ENCODE measurements at regions not wholly inside any gene's neighbourhood (a gene's known extent, or its start where the extent isn't known, plus 50 kb on each side); places are given as distances from the start of the nearest gene placed in this dataset.
A peak's percentile ranks its signal among the peaks of the same experiment; 100 is the strongest.

DNA sequence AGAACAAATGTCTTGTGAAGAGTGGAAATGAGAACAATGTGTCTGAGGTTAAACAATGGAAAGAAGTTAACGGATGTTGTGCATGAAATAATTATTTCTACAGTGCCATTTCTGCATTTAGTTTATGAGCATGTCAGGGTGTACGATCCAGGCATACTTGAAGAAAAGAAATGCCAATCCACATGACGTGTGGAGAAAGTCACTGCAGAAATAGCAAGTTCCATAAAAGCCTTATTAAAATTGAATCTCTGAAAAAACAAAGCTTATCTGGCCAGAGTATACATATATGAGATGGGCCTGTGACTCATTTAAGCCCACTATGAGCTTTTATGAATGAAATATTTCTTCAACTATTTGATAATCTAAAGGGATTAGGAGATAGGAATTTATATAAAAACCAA lies 426.1 kb downstream of the EFNB2 start:
- Histone ChIP-seq H3K27me3 (ENCODE audit: control insufficient read depth, insufficient read depth, low read length) (no peaks in the 10 kb centered on the region), H3K36me3 (ENCODE audit: control insufficient read depth, insufficient read depth, low read length) (no peaks in the 10 kb centered on the region), H3K27ac (ENCODE audit: low read depth, low read length) (no peak overlapping the region), H3K4me3 (ENCODE audit: low read depth, low read length) (no peak overlapping the region), H3K9me3 (ENCODE audit: control insufficient read depth, insufficient read depth, low read length) (no peaks in the 10 kb centered on the region), H3K4me1 (ENCODE audit: control insufficient read depth, insufficient read depth, low read length) (peaks cover 5% of the 10 kb centered on the region)
- DNase-seq (ENCODE audit: low read depth in 4 of 6, low spot score in 6 of 6) = no peak
- 88% methylated on average over 3 of the region's 3 CpGs for WGBS (ENCODE audit: insufficient coverage)

DNA sequence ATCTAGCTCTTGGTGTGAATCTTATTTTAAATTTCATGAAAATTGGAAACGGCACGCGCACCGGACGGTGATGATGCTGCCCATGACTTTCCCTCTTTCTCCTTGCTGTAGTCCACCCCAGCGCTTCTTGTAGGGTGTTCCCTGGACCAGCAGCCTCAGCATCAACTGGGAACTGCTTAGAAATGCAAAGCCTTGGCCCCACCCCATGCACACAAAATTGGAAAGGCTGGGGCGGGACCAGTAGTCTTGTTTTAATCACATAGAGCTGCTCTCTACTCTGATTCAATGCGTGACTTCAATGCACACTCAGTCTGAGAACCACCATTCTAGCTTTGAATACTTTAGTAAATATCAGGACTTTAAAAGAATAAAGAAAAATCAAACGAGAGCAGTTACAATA lies 427.1 kb downstream of the EFNB2 start:
- H3K4me1 ChIP-seq (ENCODE audit: control insufficient read depth, insufficient read depth, low read length) = peaks cover 5% of the 10 kb centered on the region
- H3K27ac ChIP-seq (ENCODE audit: low read depth, low read length) = no peak overlapping the region
- no peak overlapping the region for H3K4me3 ChIP-seq (ENCODE audit: low read depth, low read length)
- H3K9me3 ChIP-seq (ENCODE audit: control insufficient read depth, insufficient read depth, low read length) = no peaks in the 10 kb centered on the region
- H3K27me3 ChIP-seq (ENCODE audit: control insufficient read depth, insufficient read depth, low read length) = no peaks in the 10 kb centered on the region
- DNase-seq (ENCODE audit: low read depth in 4 of 6, low spot score in 6 of 6) = no peak
- 88% methylated on average over 6 of the region's 9 CpGs for WGBS (ENCODE audit: insufficient coverage)
- no peaks in the 10 kb centered on the region for H3K36me3 ChIP-seq (ENCODE audit: control insufficient read depth, insufficient read depth, low read length)

DNA sequence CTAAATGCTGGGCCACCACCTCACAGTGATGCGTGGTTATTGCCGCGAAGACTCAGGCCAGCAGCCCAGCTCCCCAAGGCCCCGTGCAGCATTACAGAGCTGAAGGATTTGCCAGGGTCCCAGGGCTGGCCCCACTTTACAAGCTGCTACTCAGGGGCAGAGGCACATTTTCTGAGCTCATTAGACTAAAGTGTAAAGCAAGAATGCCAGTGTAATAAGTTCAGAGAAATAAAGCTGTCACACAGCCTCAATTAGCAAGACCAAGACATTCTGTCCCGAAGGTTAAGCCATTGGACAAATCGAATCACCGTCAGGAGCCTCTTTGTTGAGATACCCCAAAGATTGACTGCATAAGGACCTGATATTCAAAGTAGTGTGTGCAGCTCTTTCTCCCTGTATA lies 428.4 kb downstream of the EFNB2 start:
- WGBS (ENCODE audit: insufficient coverage) = 47% methylated on average over 4 of the region's 7 CpGs
- DNase-seq (ENCODE audit: low read depth in 4 of 6, low spot score in 6 of 6) = peak in 2 of 6 donors; percentile 26 to 52
- no peak overlapping the region for H3K4me3 ChIP-seq (ENCODE audit: low read depth, low read length)
- no peaks in the 10 kb centered on the region for H3K36me3 ChIP-seq (ENCODE audit: control insufficient read depth, insufficient read depth, low read length)
- H3K27ac ChIP-seq (ENCODE audit: low read depth, low read length) = no peak overlapping the region
- H3K4me1 ChIP-seq (ENCODE audit: control insufficient read depth, insufficient read depth, low read length) = peaks cover 5% of the 10 kb centered on the region
- H3K9me3 ChIP-seq (ENCODE audit: control insufficient read depth, insufficient read depth, low read length) = no peaks in the 10 kb centered on the region
- H3K27me3 ChIP-seq (ENCODE audit: control insufficient read depth, insufficient read depth, low read length) = no peaks in the 10 kb centered on the region

DNA sequence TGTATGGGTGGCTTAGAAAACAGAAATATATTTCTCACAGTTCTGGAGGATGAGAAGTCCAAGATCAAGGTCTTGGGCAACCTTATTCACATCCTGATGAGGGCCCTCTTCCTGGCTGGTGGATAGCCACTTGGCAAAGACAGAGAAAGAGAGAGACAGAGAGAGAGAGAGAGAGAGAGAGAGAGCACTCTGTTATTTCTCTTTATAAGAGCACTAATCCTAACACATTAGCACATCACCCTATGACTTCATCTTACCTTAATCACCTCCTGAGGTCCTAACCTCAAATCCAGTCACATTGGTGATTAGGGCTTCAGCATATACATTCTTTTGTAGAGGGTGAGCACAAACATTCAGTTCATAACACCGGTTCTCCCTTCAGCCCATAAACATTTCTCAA lies 430.3 kb downstream of the EFNB2 start:
- Histone ChIP-seq H3K27me3 (ENCODE audit: control insufficient read depth, insufficient read depth, low read length) (no peaks in the 10 kb centered on the region), H3K27ac (ENCODE audit: low read depth, low read length) (no peak overlapping the region), H3K4me3 (ENCODE audit: low read depth, low read length) (no peak overlapping the region), H3K9me3 (ENCODE audit: control insufficient read depth, insufficient read depth, low read length) (no peaks in the 10 kb centered on the region), H3K36me3 (ENCODE audit: control insufficient read depth, insufficient read depth, low read length) (no peaks in the 10 kb centered on the region), H3K4me1 (ENCODE audit: control insufficient read depth, insufficient read depth, low read length) (peaks cover 10% of the 10 kb centered on the region)
- DNase-seq (ENCODE audit: low read depth in 4 of 6, low spot score in 6 of 6) = no peak
- no CpG with 5 or more reads among the region's 1 CpG for WGBS (ENCODE audit: insufficient coverage)

DNA sequence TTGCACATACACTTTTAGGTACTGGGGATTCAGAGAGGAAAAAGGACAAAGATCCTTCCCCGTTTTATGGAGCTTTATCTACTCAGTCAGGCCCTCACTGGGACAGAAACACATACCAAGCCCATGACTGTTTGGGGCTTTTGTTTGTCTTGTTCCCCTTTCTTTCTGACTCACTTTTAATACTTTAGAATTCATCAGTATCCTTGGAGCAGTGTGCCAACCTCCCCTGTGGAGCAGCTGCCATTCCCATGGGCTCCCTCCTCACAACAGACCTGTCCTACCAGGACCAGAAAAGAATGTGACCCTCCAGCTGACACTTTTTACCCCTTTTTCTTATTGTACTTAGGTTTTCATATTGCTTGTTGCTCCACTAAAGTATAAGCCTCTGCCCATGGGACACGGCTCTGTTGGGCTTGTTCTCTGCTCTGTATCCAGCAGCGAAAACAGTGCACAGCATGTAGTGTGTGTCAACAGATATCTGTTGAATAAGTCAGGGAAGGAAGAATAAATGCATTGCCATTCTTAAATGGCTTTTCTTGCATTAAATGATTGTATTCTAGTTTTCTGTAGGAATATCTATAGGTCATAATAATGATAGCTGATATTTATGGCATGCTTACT lies 431.1 kb downstream of the EFNB2 start:
- 61% methylated on average over 3 of the region's 3 CpGs for WGBS (ENCODE audit: insufficient coverage)
- H3K9me3 ChIP-seq (ENCODE audit: control insufficient read depth, insufficient read depth, low read length) = no peaks in the 10 kb centered on the region
- peak in 1 of 6 donors; percentile 35 for DNase-seq (ENCODE audit: low read depth in 4 of 6, low spot score in 6 of 6)

DNA sequence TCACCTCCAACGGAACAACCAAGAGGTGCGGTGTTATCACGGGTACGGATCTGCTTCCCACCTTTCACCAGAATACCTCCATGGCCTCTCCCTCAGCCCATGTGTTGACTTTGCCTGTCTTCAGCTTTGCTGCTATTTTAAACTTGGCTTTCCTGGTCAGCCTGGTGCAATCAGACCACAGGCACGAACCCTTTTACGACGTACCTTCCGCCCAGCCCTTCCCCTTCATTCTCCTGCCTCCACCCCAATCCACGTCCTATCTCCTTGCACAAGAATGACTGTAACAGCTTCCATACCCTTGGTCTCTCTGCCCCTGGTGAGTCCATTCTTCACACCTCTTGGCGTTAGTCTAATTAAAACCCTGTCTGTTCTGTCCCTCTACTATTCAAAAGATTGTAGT lies 431.7 kb downstream of the EFNB2 start:
- WGBS (ENCODE audit: insufficient coverage) = 92% methylated on average over 9 of the region's 10 CpGs
- Histone ChIP-seq H3K4me1 (ENCODE audit: control insufficient read depth, insufficient read depth, low read length) (peaks cover 15% of the 10 kb centered on the region), H3K9me3 (ENCODE audit: control insufficient read depth, insufficient read depth, low read length) (no peaks in the 10 kb centered on the region), H3K27me3 (ENCODE audit: control insufficient read depth, insufficient read depth, low read length) (no peaks in the 10 kb centered on the region), H3K27ac (ENCODE audit: low read depth, low read length) (no peak overlapping the region), H3K36me3 (ENCODE audit: control insufficient read depth, insufficient read depth, low read length) (no peaks in the 10 kb centered on the region), H3K4me3 (ENCODE audit: low read depth, low read length) (no peak overlapping the region)
- DNase-seq (ENCODE audit: low read depth in 4 of 6, low spot score in 6 of 6) = no peak

More for the DNA sequence above, 431.1 kb downstream of the EFNB2 start:
- no peak overlapping the region for H3K27ac ChIP-seq (ENCODE audit: low read depth, low read length)
- H3K36me3 ChIP-seq (ENCODE audit: control insufficient read depth, insufficient read depth, low read length) = no peaks in the 10 kb centered on the region
- H3K4me1 ChIP-seq (ENCODE audit: control insufficient read depth, insufficient read depth, low read length) = peaks cover 15% of the 10 kb centered on the region
- H3K27me3 ChIP-seq (ENCODE audit: control insufficient read depth, insufficient read depth, low read length) = no peaks in the 10 kb centered on the region
- H3K4me3 ChIP-seq (ENCODE audit: low read depth, low read length) = no peak overlapping the region

DNA sequence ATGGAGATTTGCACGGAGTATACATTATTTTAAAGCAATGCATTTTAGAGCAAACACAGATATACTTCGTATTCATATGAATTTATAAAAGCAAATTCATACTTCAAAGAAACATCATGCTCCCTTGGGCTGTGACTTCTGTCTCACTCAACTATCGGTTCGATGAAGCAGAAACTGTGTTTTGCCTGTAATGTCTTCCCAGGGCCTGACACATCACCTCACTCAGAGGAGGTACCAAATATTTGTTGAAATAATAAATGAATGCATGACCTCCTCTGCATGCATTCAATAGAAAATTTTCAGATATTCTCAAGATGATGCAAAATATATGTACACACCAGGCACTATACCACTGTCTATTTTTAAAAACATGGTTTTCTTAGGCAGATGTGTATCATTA lies 432.7 kb downstream of the EFNB2 start:
- Histone ChIP-seq H3K4me3 (ENCODE audit: low read depth, low read length) (no peak overlapping the region), H3K36me3 (ENCODE audit: control insufficient read depth, insufficient read depth, low read length) (no peaks in the 10 kb centered on the region), H3K4me1 (ENCODE audit: control insufficient read depth, insufficient read depth, low read length) (peaks cover 15% of the 10 kb centered on the region), H3K27me3 (ENCODE audit: control insufficient read depth, insufficient read depth, low read length) (no peaks in the 10 kb centered on the region), H3K9me3 (ENCODE audit: control insufficient read depth, insufficient read depth, low read length) (no peaks in the 10 kb centered on the region), H3K27ac (ENCODE audit: low read depth, low read length) (no peak overlapping the region)
- WGBS (ENCODE audit: insufficient coverage) = 100% methylated on average over 2 of the region's 4 CpGs
- DNase-seq (ENCODE audit: low read depth in 4 of 6, low spot score in 6 of 6) = no peak

DNA sequence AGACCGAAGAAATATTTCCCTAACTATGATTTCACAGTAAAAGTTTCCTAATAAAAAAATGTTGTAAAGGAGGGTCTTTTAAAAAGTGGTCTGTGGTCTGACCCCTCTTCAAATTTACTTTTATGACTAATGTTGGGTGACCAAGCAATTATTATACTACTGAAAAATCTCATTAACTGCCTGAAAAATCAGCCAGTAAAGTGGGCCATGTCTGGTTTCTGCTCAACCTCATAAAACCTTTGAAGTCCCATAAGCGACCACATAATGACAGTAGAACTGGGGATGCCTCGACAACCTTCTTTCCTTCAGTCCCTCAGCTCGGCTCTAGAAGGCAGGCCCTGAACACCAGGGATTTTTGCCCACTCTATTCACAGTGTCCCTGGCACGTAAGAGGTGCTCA lies 434.3 kb downstream of the EFNB2 start:
- no peak overlapping the region for H3K27ac ChIP-seq (ENCODE audit: low read depth, low read length)
- WGBS (ENCODE audit: insufficient coverage) = 40% methylated on average over 1 of the region's 5 CpGs
- no peaks in the 10 kb centered on the region for H3K36me3 ChIP-seq (ENCODE audit: control insufficient read depth, insufficient read depth, low read length)
- no peaks in the 10 kb centered on the region for H3K27me3 ChIP-seq (ENCODE audit: control insufficient read depth, insufficient read depth, low read length)
- peaks cover 10% of the 10 kb centered on the region for H3K4me1 ChIP-seq (ENCODE audit: control insufficient read depth, insufficient read depth, low read length)
- H3K9me3 ChIP-seq (ENCODE audit: control insufficient read depth, insufficient read depth, low read length) = no peaks in the 10 kb centered on the region
- DNase-seq (ENCODE audit: low read depth in 4 of 6, low spot score in 6 of 6) = no peak
- H3K4me3 ChIP-seq (ENCODE audit: low read depth, low read length) = no peak overlapping the region

DNA sequence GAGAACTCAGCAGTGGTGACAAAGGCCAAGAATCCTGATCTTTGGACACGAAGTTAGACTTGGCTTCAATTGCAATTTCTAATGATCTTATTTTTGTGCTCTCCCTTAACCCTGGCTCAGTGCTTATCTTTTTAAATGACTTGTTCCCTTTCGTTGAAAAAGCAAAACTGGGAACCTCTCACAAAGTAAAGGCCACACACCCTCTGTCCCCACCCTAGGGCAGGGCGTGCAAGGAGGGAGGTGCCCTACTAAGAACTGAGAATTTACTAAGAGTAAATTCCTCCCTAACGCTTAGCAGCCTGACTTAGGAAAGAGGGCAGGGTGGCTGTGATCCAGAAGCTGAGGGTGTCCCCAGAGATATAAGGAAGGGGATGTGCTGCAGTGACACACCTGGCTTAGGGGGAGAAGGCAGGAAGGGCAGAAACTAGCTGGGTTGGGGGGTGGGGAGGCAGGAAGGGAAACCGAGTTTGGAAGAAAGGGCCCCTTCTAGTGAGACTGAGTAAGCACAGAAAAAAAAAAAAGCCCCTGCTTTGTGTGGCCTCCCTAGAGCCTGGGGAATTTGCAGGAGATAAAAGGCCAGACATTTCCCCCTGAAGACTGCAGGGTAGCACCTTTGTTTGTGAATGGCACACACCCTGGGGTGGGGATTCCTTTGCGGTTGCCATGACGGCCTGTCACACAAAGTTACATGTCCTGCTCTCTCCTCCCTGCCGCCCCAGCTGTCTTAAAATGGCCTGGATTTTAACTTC lies 435.1 kb downstream of the EFNB2 start:
- no peak overlapping the region for H3K27ac ChIP-seq (ENCODE audit: low read depth, low read length)
- H3K4me1 ChIP-seq (ENCODE audit: control insufficient read depth, insufficient read depth, low read length) = peaks cover 10% of the 10 kb centered on the region
- H3K9me3 ChIP-seq (ENCODE audit: control insufficient read depth, insufficient read depth, low read length) = no peaks in the 10 kb centered on the region
- no peaks in the 10 kb centered on the region for H3K36me3 ChIP-seq (ENCODE audit: control insufficient read depth, insufficient read depth, low read length)
- H3K4me3 ChIP-seq (ENCODE audit: low read depth, low read length) = no peak overlapping the region
- no peaks in the 10 kb centered on the region for H3K27me3 ChIP-seq (ENCODE audit: control insufficient read depth, insufficient read depth, low read length)
- DNase-seq (ENCODE audit: low read depth in 4 of 6, low spot score in 6 of 6) = peak in 2 of 6 donors; percentile 44 to 59
- WGBS (ENCODE audit: insufficient coverage) = 48% methylated on average over 5 of the region's 8 CpGs

DNA sequence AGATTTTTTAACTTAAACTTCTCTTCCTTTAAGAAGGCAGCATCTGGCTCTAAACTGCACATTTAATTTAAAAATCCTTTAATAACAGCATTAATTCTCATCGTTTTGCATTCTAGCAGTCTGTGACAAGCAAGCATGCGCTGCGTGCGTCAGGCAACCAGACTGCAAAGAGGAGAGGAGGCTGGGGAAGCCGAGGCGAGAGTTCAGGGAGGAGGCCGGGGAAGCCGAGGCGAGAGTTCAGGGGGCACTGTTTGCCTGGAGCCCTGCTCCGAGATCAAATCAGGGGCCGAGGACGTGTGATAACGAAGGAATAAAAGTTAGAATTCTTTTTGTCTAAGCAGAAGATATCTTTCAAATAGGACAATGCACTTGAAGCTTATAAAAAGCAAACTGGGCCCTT lies 435.7 kb downstream of the EFNB2 start:
- Histone ChIP-seq H3K4me3 (ENCODE audit: low read depth, low read length) (no peak overlapping the region), H3K9me3 (ENCODE audit: control insufficient read depth, insufficient read depth, low read length) (no peaks in the 10 kb centered on the region), H3K27ac (ENCODE audit: low read depth, low read length) (no peak overlapping the region), H3K4me1 (ENCODE audit: control insufficient read depth, insufficient read depth, low read length) (peaks cover 10% of the 10 kb centered on the region), H3K36me3 (ENCODE audit: control insufficient read depth, insufficient read depth, low read length) (no peaks in the 10 kb centered on the region), H3K27me3 (ENCODE audit: control insufficient read depth, insufficient read depth, low read length) (no peaks in the 10 kb centered on the region)
- WGBS (ENCODE audit: insufficient coverage) = 79% methylated on average over 9 of the region's 13 CpGs
- DNase-seq (ENCODE audit: low read depth in 4 of 6, low spot score in 6 of 6) = no peak
